ENCODE measurements at regions not wholly inside any gene's neighbourhood (a gene's known extent, or its start where the extent isn't known, plus 50 kb on each side); places are given as distances from the start of the nearest gene placed in this dataset.
A peak's percentile ranks its signal among the peaks of the same experiment; 100 is the strongest.

DNA sequence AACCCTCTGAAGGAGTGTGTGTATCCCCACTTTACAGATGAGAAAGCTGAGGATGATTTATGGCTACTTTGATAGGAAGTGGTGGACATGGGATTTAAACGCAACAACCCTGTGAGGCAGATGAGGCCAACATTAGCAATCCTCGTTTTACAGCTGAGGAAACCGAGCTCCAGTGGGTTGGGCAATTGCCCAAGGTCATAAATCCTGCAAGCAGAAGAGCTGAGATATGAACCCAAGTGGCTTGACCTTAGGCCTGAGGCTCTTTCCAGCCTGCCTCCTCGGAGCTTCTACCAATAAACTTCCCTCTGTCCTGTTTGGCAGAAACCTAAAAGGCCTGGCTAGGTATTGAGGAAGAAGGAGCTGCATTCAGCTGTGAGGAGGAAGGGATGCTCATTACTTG lies 185.5 kb upstream of the RBPJ start:
- H3K4me3 ChIP-seq (ENCODE audit: low read depth, low read length), result no peak overlapping the region
- H3K27ac ChIP-seq, result no peak overlapping the region
- TF ChIP-seq, protein P1, sequence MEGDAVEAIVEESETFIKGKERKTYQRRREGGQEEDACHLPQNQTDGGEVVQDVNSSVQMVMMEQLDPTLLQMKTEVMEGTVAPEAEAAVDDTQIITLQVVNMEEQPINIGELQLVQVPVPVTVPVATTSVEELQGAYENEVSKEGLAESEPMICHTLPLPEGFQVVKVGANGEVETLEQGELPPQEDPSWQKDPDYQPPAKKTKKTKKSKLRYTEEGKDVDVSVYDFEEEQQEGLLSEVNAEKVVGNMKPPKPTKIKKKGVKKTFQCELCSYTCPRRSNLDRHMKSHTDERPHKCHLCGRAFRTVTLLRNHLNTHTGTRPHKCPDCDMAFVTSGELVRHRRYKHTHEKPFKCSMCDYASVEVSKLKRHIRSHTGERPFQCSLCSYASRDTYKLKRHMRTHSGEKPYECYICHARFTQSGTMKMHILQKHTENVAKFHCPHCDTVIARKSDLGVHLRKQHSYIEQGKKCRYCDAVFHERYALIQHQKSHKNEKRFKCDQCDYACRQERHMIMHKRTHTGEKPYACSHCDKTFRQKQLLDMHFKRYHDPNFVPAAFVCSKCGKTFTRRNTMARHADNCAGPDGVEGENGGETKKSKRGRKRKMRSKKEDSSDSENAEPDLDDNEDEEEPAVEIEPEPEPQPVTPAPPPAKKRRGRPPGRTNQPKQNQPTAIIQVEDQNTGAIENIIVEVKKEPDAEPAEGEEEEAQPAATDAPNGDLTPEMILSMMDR (IDR thresholded peaks at IDR 0.05; ENCODE audit: low read depth, low read length), result no peak
- no peaks in the 10 kb centered on the region for H3K27me3 ChIP-seq (ENCODE audit: insufficient read depth, low read depth, severe bottlenecking)
- DNase-seq, result no peak
- H3K36me3 ChIP-seq, result no peaks in the 10 kb centered on the region
- peaks cover 3% of the 10 kb centered on the region for H3K9me3 ChIP-seq (ENCODE audit: severe bottlenecking)

DNA sequence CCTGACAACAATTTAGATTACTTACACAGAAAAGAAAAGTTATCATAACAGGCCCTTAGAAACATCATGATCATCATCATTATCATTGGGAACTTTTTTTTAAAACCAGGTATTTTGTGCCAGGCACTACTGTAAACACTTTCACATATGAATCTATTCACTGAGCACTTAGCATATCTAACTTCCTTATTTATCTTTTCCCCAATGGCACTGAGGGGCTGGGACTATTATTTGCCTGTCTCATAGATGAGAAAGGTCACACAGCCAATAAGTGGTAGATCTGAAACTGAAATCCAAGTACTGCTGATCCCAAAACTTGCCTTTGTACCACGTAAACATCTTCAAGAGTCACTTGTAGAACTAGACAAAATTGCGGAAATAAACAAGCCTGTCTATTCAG lies 184.2 kb upstream of the RBPJ start:
- H3K27me3 ChIP-seq (ENCODE audit: insufficient read depth, low read depth, severe bottlenecking), result no peaks in the 10 kb centered on the region
- DNase-seq, result no peak
- TF ChIP-seq, protein P1 (IDR thresholded peaks at IDR 0.05; ENCODE audit: low read depth, low read length), result no peak
- no peak overlapping the region for H3K27ac ChIP-seq
- no peaks in the 10 kb centered on the region for H3K36me3 ChIP-seq
- no peak overlapping the region for H3K4me3 ChIP-seq (ENCODE audit: low read depth, low read length)
- H3K9me3 ChIP-seq (ENCODE audit: severe bottlenecking), result peaks cover 3% of the 10 kb centered on the region

- Histone ChIP-seq H3K4me3 (ENCODE audit: low read depth, low read length) (no peak overlapping the region), H3K9me3 (ENCODE audit: severe bottlenecking) (peaks cover 4% of the 10 kb centered on the region), H3K27me3 (ENCODE audit: insufficient read depth, low read depth, severe bottlenecking) (no peaks in the 10 kb centered on the region), H3K27ac (no peak overlapping the region), H3K36me3 (no peaks in the 10 kb centered on the region)
- DNase-seq, result no peak
- TF ChIP-seq, protein P1 (IDR thresholded peaks at IDR 0.05; ENCODE audit: low read depth, low read length), result no peak
These were observed 183.5 kb upstream of the RBPJ start for GRCh38 chr4:26137288-26137687.

GRCh38 chr4:26139310-26139924 lies 181.4 kb upstream of the RBPJ start:
- H3K9me3 ChIP-seq (ENCODE audit: severe bottlenecking), result peaks cover 5% of the 10 kb centered on the region
- no peaks in the 10 kb centered on the region for H3K27me3 ChIP-seq (ENCODE audit: insufficient read depth, low read depth, severe bottlenecking)
- no peak overlapping the region for H3K27ac ChIP-seq
- TF ChIP-seq, protein P1 (IDR thresholded peaks at IDR 0.05; ENCODE audit: low read depth, low read length), result no peak
- no peak for DNase-seq
- H3K36me3 ChIP-seq, result no peaks in the 10 kb centered on the region
- H3K4me3 ChIP-seq (ENCODE audit: low read depth, low read length), result no peak overlapping the region

DNA sequence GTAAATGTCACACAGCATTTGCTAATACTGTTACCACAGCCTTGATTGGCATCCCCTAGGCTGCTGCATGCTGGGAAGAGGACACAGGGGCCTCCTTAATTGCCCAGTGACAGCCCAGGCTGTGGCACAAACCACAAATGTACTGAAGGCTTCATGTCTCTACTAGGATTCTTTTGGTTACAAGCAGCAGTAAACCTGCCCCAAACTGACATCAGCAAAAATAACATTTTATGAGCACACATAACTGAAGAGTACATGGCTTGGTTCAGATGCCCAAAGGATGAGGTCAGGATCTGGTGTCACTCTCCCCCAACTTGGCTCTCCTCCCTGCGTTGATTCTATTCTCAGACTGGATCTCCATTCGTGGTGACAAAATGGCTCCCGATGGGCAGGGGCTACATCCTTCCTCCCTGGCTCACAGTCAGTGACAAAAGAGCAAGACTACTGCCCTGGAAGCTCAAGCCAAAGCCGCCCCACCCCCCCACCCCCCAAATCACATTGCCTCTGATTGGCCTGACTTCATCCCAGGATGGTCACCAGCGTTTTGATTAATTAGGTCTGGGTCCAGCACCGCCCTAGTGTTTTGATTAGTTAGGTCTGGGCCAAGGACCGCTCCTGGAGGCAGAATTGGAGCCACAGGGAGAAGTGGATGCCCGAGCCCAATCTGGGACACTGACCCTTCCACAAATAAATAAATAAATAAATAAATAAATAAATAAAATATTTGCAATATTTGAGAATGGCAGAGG lies 180.5 kb upstream of the RBPJ start:
- peaks cover 5% of the 10 kb centered on the region for H3K9me3 ChIP-seq (ENCODE audit: severe bottlenecking)
- TF ChIP-seq, protein P1 (IDR thresholded peaks at IDR 0.05; ENCODE audit: low read depth, low read length), result no peak
- no peaks in the 10 kb centered on the region for H3K27me3 ChIP-seq (ENCODE audit: insufficient read depth, low read depth, severe bottlenecking)
- H3K4me3 ChIP-seq (ENCODE audit: low read depth, low read length), result no peak overlapping the region
- no peaks in the 10 kb centered on the region for H3K36me3 ChIP-seq
- peak overlapping the region; percentile 23; the same call in 1 of the 2 replicates for H3K27ac ChIP-seq
- no peak for DNase-seq
